Panc1 (cell line): ENCODE measurements at regions not wholly inside any gene's neighbourhood (a gene's known extent, or its start where the extent isn't known, plus 50 kb on each side); places are given as distances from the start of the nearest gene placed in this dataset.

Source experiments
- ATAC-seq: fragments of 200-7000 bp; cut with Tn5 transposase; 2 replicates; pipeline ENCODE4 v1.9.1; 2020; ENCODE audit warnings: mild to moderate bottlenecking, moderate library complexity
- BruUV-seq: library from RNA; stranded (reverse); fragments of 400-500 nt; replicated peaks from 2 replicates; lab custom pipeline; 2021; lab: Mats Ljungman, UMichigan
- CTCF ChIA-PET: fragments of 300-600 bp; sonication (Branson Sonifier 250); formaldehyde crosslinking; loops from one replicate; lab custom pipeline; 2022; ENCODE audit warnings: antibody characterized with exemption; lab: Charles Lee
- POLR2A ChIA-PET: fragments of 300-600 bp; sonication (Branson Sonifier 250); formaldehyde crosslinking; loops from one replicate; lab custom pipeline; 2022; ENCODE audit warnings: antibody characterized with exemption; lab: Charles Lee
- DNase-seq: peaks from one replicate; pipeline ENCODE4 v3.0.0-alpha.2; 2010; ENCODE audit warnings: low read depth, low spot score
- H3K27ac ChIP-seq: 2 replicates; pipeline ENCODE4 v1.5.1; 2011; ENCODE audit warnings: mild to moderate bottlenecking, low read length, inconsistent platforms
- H3K27me3 ChIP-seq: fragments of 200-500 bp; sonication (Bioruptor generic); 2 replicates; pipeline ENCODE4 v1.6.0; 2014; ENCODE audit warnings: low read length, inconsistent platforms; ENCODE audit not compliant: control insufficient read depth, insufficient read depth
- H3K36me3 ChIP-seq: fragments of 200-500 bp; sonication (Bioruptor generic); 2 replicates; pipeline ENCODE4 v1.5.1; 2014; ENCODE audit warnings: inconsistent platforms, mild to moderate bottlenecking, low read length, moderate library complexity; ENCODE audit not compliant: control insufficient read depth, insufficient read depth
- H3K4me1 ChIP-seq: 2 replicates; pipeline ENCODE4 v1.5.1; 2011; ENCODE audit warnings: inconsistent platforms, mild to moderate bottlenecking, low read length, moderate library complexity; ENCODE audit not compliant: control insufficient read depth, insufficient read depth
- H3K4me3 ChIP-seq, 2 experiments: 2 replicates each; pipeline ENCODE4 v1.5.1; 2011 to 2012; ENCODE audit warnings: low read depth in 2 of 2, low read length in 2 of 2, mild to moderate bottlenecking in 2 of 2, inconsistent platforms in 1 of 2, moderate library complexity in 1 of 2
- H3K9me3 ChIP-seq: fragments of 200-500 bp; sonication (Bioruptor generic); 2 replicates; pipeline ENCODE4 v1.5.1; 2014; ENCODE audit warnings: low read depth, mild to moderate bottlenecking, inconsistent platforms, low read length, moderate library complexity; ENCODE audit not compliant: control insufficient read depth, insufficient read depth
- POLR2AphosphoS5 ChIP-seq: IDR thresholded peaks from 2 replicates; pipeline ENCODE4 v1.6.1; 2012; ENCODE audit warnings: mild to moderate bottlenecking, low read depth, low read length, moderate library complexity
- REST ChIP-seq, 2 experiments: IDR thresholded peaks; 2 replicates each; pipeline ENCODE4 v1.6.1; 2011 to 2012; ENCODE audit warnings: low read depth in 2 of 2, control low read depth in 1 of 2, low read length in 1 of 2, mild to moderate bottlenecking in 1 of 2, moderate library complexity in 1 of 2; ENCODE audit not compliant: insufficient read depth in 1 of 2
- SIN3A ChIP-seq: IDR thresholded peaks from 2 replicates; pipeline ENCODE4 v1.6.1; 2012; ENCODE audit warnings: low read depth, mild to moderate bottlenecking, low read length, moderate library complexity, borderline replicate concordance; ENCODE audit not compliant: insufficient read depth
- TCF7L2 ChIP-seq: IDR thresholded peaks from 2 replicates; pipeline ENCODE4 v1.6.1; 2011; ENCODE audit warnings: mild to moderate bottlenecking, low read depth, low read length, inconsistent platforms
- in situ Hi-C: cut with HindIII; loops from 2 replicates; pipeline ENCODE4 v1.10.0; 2016; ENCODE audit warnings: low sequenced_read_pairs, low pct_unique_long_range_greater_than_20kb
- intact Hi-C: fragments of 100-400 bp; cut with micrococcal nuclease; formaldehyde crosslinking; loops from one replicate; pipeline ENCODE4 v1.10.0; 2022; ENCODE audit not compliant: unreplicated experiment
- TF ChIP-seq, protein P1 (sequence below): fragments of 450-650 bp; IDR thresholded peaks from 2 replicates; pipeline ENCODE4 v1.5.1; 2017; ENCODE audit warnings: mild to moderate bottlenecking

- H3K36me3 ChIP-seq, result no peaks in the 10 kb centered on the region
- ChIA-PET CTCF (no interaction called here), POLR2A (no interaction called here)
- BruUV-seq, result no TSS peak
- no peaks in the 10 kb centered on the region for H3K4me1 ChIP-seq
- no peak overlapping the region for H3K27ac ChIP-seq
- no peak overlapping the region for H3K4me3 ChIP-seq
- intact Hi-C loops, result no loop called here
- DNase-seq (no peak), ATAC-seq (no peak)
- TF ChIP-seq SIN3A (no peak), POLR2AphosphoS5 (no peak), TCF7L2 (no peak), REST (IDR thresholded peaks at IDR 0.05; ENCODE audit: insufficient read depth in 1 of 2, low read depth in 2 of 2, low read length in 1 of 2) (no peak)
- TF ChIP-seq, protein P1, sequence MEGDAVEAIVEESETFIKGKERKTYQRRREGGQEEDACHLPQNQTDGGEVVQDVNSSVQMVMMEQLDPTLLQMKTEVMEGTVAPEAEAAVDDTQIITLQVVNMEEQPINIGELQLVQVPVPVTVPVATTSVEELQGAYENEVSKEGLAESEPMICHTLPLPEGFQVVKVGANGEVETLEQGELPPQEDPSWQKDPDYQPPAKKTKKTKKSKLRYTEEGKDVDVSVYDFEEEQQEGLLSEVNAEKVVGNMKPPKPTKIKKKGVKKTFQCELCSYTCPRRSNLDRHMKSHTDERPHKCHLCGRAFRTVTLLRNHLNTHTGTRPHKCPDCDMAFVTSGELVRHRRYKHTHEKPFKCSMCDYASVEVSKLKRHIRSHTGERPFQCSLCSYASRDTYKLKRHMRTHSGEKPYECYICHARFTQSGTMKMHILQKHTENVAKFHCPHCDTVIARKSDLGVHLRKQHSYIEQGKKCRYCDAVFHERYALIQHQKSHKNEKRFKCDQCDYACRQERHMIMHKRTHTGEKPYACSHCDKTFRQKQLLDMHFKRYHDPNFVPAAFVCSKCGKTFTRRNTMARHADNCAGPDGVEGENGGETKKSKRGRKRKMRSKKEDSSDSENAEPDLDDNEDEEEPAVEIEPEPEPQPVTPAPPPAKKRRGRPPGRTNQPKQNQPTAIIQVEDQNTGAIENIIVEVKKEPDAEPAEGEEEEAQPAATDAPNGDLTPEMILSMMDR, result no peak
- no peaks in the 10 kb centered on the region for H3K9me3 ChIP-seq
- in situ Hi-C loops, result no loop called here
- no peaks in the 10 kb centered on the region for H3K27me3 ChIP-seq
These were observed 652.8 kb upstream of the PFKP start for GRCh38 chr10:2414562-2414961.

DNA sequence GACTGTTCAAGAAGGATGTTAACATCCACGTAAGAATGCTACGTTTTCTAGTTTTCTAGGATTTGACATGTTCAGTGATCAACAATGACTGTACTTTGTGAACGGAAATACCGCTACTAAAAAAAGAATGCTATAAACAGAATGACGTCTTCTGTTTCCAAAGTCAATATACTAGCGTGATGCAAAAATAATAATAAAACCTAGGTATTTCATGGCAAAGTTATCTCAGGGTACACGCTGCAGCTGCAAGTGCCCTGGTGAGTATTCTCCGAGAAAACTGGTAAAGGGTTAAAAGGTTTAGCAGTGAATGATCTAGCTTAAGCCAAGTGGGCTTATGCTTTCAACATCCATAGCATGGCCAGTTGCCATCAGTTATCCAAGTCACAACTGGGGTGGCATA, 653.3 kb upstream of the PFKP start:
- Histone ChIP-seq H3K36me3 (no peaks in the 10 kb centered on the region), H3K4me3 (no peak overlapping the region), H3K9me3 (no peaks in the 10 kb centered on the region), H3K27ac (no peak overlapping the region), H3K4me1 (no peaks in the 10 kb centered on the region), H3K27me3 (no peaks in the 10 kb centered on the region)
- ChIA-PET POLR2A (no interaction called here), CTCF (no interaction called here)
- BruUV-seq, result no TSS peak
- ATAC-seq, result no peak
- TF ChIP-seq SIN3A (no peak), POLR2AphosphoS5 (no peak)
- in situ Hi-C loops (no loop called here), intact Hi-C loops (no loop called here)
- no peak for DNase-seq

DNA sequence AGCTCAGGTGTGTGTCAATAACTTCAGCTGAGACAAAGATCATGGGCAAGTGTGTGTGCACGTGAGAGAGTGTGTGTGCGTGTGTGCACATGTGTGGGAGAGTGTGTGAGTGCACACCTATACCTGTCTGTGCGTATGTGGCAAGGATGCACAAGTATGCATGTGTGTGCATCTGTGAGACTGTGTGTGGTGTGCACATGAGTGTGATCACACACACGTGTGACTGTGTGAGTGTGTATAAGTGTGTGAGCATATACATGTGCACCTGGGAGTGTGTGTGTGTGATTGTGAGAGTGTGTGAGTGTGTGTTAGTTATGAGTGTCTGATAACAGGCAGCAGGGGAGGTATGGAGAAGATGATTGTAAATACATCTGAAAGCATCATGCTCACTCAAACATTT, 657.3 kb upstream of the PFKP start:
- TF ChIP-seq SIN3A, result no peak
- no peak for TF ChIP-seq POLR2AphosphoS5
- TF ChIP-seq TCF7L2, result no peak
- TF ChIP-seq, protein P1, result no peak
- TF ChIP-seq REST (IDR thresholded peaks at IDR 0.05; ENCODE audit: insufficient read depth in 1 of 2, low read depth in 2 of 2, low read length in 1 of 2), result no peak
- ChIA-PET CTCF (no interaction called here), POLR2A (no interaction called here)
- no peaks in the 10 kb centered on the region for H3K36me3 ChIP-seq
- H3K4me1 ChIP-seq, result no peaks in the 10 kb centered on the region
- in situ Hi-C loops (no loop called here), intact Hi-C loops (no loop called here)
- ATAC-seq, result no peak
- no TSS peak for BruUV-seq
- no peaks in the 10 kb centered on the region for H3K9me3 ChIP-seq
- H3K27ac ChIP-seq, result no peak overlapping the region
- no peaks in the 10 kb centered on the region for H3K27me3 ChIP-seq
- no peak for DNase-seq
- H3K4me3 ChIP-seq, result no peak overlapping the region
